ENCODE measurements at regions not wholly inside any gene's neighbourhood (a gene's known extent, or its start where the extent isn't known, plus 50 kb on each side); places are given as distances from the start of the nearest gene placed in this dataset.

GRCh38 chr11:70705097-70705496, 306.8 kb downstream of the CTTN start:
- Histone ChIP-seq H3K4me1 (ENCODE audit: control insufficient read depth in 1 of 2, insufficient read depth in 2 of 2, low read depth in 1 of 2, low read length in 1 of 2) (no peaks in the 10 kb centered on the region; a peak in 1 of 4 replicates), H4K20me1 (ENCODE audit: insufficient read depth) (no peaks in the 10 kb centered on the region), H3K36me3 (replicated peaks in 1 of 2; ENCODE audit: control insufficient read depth in 1 of 2, insufficient read depth in 2 of 2, low read length in 1 of 2) (no peaks in the 10 kb centered on the region), H3K27ac (ENCODE audit: low read depth in 2 of 2, low read length in 1 of 2) (no peak overlapping the region), H3K4me2 (no peak overlapping the region), H2AFZ (ENCODE audit: low read depth) (no peak overlapping the region), H3K9me2 (no peaks in the 10 kb centered on the region), H3K9ac (no peak overlapping the region), H3K27me3 (ENCODE audit: insufficient read depth) (no peaks in the 10 kb centered on the region), H3K4me3 (ENCODE audit: low read depth in 2 of 2, low read length in 1 of 2) (no peak overlapping the region), H3K79me2 (ENCODE audit: insufficient read depth) (no peaks in the 10 kb centered on the region), H3K9me3 (no peaks in the 10 kb centered on the region), H3F3A (replicated peaks; ENCODE audit: insufficient read depth) (no peaks in the 10 kb centered on the region)
- ChIA-PET POLR2A (no interaction called here), CTCF (no interaction called here)
- no peak for TF ChIP-seq ELF1 (IDR thresholded peaks at IDR 0.05)
- no peak for TF ChIP-seq TCF12 (IDR thresholded peaks at IDR 0.05)
- TF ChIP-seq, protein P1, sequence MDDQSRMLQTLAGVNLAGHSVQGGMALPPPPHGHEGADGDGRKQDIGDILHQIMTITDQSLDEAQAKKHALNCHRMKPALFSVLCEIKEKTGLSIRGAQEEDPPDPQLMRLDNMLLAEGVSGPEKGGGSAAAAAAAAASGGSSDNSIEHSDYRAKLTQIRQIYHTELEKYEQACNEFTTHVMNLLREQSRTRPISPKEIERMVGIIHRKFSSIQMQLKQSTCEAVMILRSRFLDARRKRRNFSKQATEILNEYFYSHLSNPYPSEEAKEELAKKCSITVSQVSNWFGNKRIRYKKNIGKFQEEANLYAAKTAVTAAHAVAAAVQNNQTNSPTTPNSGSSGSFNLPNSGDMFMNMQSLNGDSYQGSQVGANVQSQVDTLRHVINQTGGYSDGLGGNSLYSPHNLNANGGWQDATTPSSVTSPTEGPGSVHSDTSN (IDR thresholded peaks at IDR 0.05): no peak
- TF ChIP-seq USF1 (IDR thresholded peaks at IDR 0.05; ENCODE audit: borderline replicate concordance, low read depth): no peak
- TF ChIP-seq MXI1 (IDR thresholded peaks at IDR 0.05; ENCODE audit: low read depth, low read length): no peak
- DNase-seq: no peak

GRCh38 chr11:70705930-70706329, 307.6 kb downstream of the CTTN start:
- Histone ChIP-seq H3K9me2 (no peaks in the 10 kb centered on the region), H3K27ac (ENCODE audit: low read depth in 2 of 2, low read length in 1 of 2) (no peak overlapping the region), H3K4me1 (ENCODE audit: control insufficient read depth in 1 of 2, insufficient read depth in 2 of 2, low read depth in 1 of 2, low read length in 1 of 2) (no peaks in the 10 kb centered on the region), H3K4me3 (ENCODE audit: low read depth in 2 of 2, low read length in 1 of 2) (no peak overlapping the region), H3K9ac (no peak overlapping the region), H3K79me2 (ENCODE audit: insufficient read depth) (no peaks in the 10 kb centered on the region), H3K9me3 (no peaks in the 10 kb centered on the region), H2AFZ (ENCODE audit: low read depth) (no peak overlapping the region), H3F3A (replicated peaks; ENCODE audit: insufficient read depth) (no peaks in the 10 kb centered on the region), H3K4me2 (no peak overlapping the region), H3K36me3 (replicated peaks in 1 of 2; ENCODE audit: control insufficient read depth in 1 of 2, insufficient read depth in 2 of 2, low read length in 1 of 2) (no peaks in the 10 kb centered on the region), H4K20me1 (ENCODE audit: insufficient read depth) (no peaks in the 10 kb centered on the region), H3K27me3 (ENCODE audit: insufficient read depth) (no peaks in the 10 kb centered on the region)
- 42% methylated on average over 10 of the region's 10 CpGs for WGBS (ENCODE audit: low lambda C conversion rate)
- no peak for DNase-seq
- CTCF ChIA-PET: interaction anchor here (0.6 to 1.6 kb wide), 3 partner anchors 10 to 239 kb away, joined by 3 to 5 read pairs (median 4); no protein-coding TSS in a partner anchor
- POLR2A ChIA-PET: no interaction called here
- no peak for TF ChIP-seq EP300 (IDR thresholded peaks at IDR 0.05; ENCODE audit: borderline replicate concordance in 1 of 2, low read depth in 1 of 2, low read length in 1 of 2)
- TF ChIP-seq, protein P1 (IDR thresholded peaks at IDR 0.05): no peak
- TF ChIP-seq USF1 (IDR thresholded peaks at IDR 0.05; ENCODE audit: borderline replicate concordance, low read depth): no peak
- no peak for TF ChIP-seq IRF3 (IDR thresholded peaks at IDR 0.05; ENCODE audit: low read depth, low read length)
- no peak for TF ChIP-seq YY1 (IDR thresholded peaks at IDR 0.05; ENCODE audit: low read depth)
- no peak for TF ChIP-seq ELF1 (IDR thresholded peaks at IDR 0.05)
- no peak for TF ChIP-seq RXRA (IDR thresholded peaks at IDR 0.05; ENCODE audit: borderline replicate concordance, low read depth)
- TF ChIP-seq, protein P2, sequence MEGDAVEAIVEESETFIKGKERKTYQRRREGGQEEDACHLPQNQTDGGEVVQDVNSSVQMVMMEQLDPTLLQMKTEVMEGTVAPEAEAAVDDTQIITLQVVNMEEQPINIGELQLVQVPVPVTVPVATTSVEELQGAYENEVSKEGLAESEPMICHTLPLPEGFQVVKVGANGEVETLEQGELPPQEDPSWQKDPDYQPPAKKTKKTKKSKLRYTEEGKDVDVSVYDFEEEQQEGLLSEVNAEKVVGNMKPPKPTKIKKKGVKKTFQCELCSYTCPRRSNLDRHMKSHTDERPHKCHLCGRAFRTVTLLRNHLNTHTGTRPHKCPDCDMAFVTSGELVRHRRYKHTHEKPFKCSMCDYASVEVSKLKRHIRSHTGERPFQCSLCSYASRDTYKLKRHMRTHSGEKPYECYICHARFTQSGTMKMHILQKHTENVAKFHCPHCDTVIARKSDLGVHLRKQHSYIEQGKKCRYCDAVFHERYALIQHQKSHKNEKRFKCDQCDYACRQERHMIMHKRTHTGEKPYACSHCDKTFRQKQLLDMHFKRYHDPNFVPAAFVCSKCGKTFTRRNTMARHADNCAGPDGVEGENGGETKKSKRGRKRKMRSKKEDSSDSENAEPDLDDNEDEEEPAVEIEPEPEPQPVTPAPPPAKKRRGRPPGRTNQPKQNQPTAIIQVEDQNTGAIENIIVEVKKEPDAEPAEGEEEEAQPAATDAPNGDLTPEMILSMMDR (IDR thresholded peaks at IDR 0.05): no peak
- TF ChIP-seq FOXM1 (IDR thresholded peaks at IDR 0.05; ENCODE audit: low read depth): no peak
- TF ChIP-seq TEAD4 (IDR thresholded peaks at IDR 0.05; ENCODE audit: borderline replicate concordance, insufficient read depth): no peak
- TF ChIP-seq RCOR1 (IDR thresholded peaks at IDR 0.05; ENCODE audit: low read length): no peak
- TF ChIP-seq RFX5 (IDR thresholded peaks at IDR 0.05; ENCODE audit: low read length): no peak
- TF ChIP-seq JUND (IDR thresholded peaks at IDR 0.05): no peak
- TF ChIP-seq NFIC (IDR thresholded peaks at IDR 0.05; ENCODE audit: borderline replicate concordance): no peak
- TF ChIP-seq GATA2 (CRISPR knock-in tag; IDR thresholded peaks at IDR 0.05): no peak
- no peak for TF ChIP-seq GABPA (IDR thresholded peaks at IDR 0.05; ENCODE audit: low read depth)
- no peak for TF ChIP-seq MEF2A (IDR thresholded peaks at IDR 0.05; ENCODE audit: borderline replicate concordance, low read depth)
- TF ChIP-seq FOXJ3 (CRISPR knock-in tag; IDR thresholded peaks at IDR 0.05): no peak
- no peak for TF ChIP-seq FOSL2 (IDR thresholded peaks at IDR 0.05; ENCODE audit: borderline replicate concordance, low read depth)

Measured in SK-N-SH (cell line).